Heart left ventricle (tissue), 16 donors: ENCODE measurements at regions not wholly inside any gene's neighbourhood (a gene's known extent, or its start where the extent isn't known, plus 50 kb on each side); places are given as distances from the start of the nearest gene placed in this dataset.

Experiments used
- ATAC-seq, 4 donors: fragments of 200-7000 bp; cut with Tn5 transposase; one replicate each; pipeline ENCODE4 v1.9.1; 2020 to 2022; ENCODE audit warnings: moderate library complexity in 4 of 4, mild to moderate bottlenecking in 3 of 4, moderate number of reproducible peaks in 1 of 4
- DNase-seq, 5 donors: peaks; one replicate each; pipeline ENCODE4 v3.0.0-alpha.2; 2020
- H3K27ac ChIP-seq, 12 donors: fragments of 200-600 bp; sonication (generic) in 4 of 12; one replicate each; pipeline versions ENCODE4 v1.5.0 to v1.8.0; 2016 to 2022; ENCODE audit warnings: mild to moderate bottlenecking in 2 of 12
- H3K27me3 ChIP-seq, 9 donors: fragments of 200-600 bp; sonication (generic) in 2 of 9; one replicate each; pipeline versions ENCODE4 v1.5.1 to v1.8.0; 2016 to 2022; ENCODE audit warnings: mild to moderate bottlenecking in 3 of 9
- H3K36me3 ChIP-seq, 9 donors: fragments of 200-600 bp; sonication (generic) in 2 of 9; one replicate each; pipeline versions ENCODE4 v1.5.0 to v1.8.0; 2018 to 2022; ENCODE audit warnings: mild to moderate bottlenecking in 2 of 9
- H3K4me1 ChIP-seq, 12 donors: fragments of 200-600 bp; sonication (generic) in 4 of 12; one replicate each; pipeline versions ENCODE4 v1.5.0 to v1.8.0; 2016 to 2022; ENCODE audit warnings: mild to moderate bottlenecking in 3 of 12
- H3K4me3 ChIP-seq, 12 donors: fragments of 200-600 bp; sonication (generic) in 4 of 12; one replicate each; pipeline versions ENCODE4 v1.5.0 to v1.8.0; 2017 to 2022; ENCODE audit warnings: mild to moderate bottlenecking in 9 of 12, moderate library complexity in 4 of 12
- H3K9me3 ChIP-seq, 12 donors: fragments of 200-600 bp; sonication (generic) in 4 of 12; one replicate each; pipeline versions ENCODE4 v1.5.0 to v1.8.0; 2016 to 2022; ENCODE audit warnings: mild to moderate bottlenecking in 1 of 12
- CTCF ChIP-seq, 12 donors: fragments of 200-600 bp; sonication (generic) in 4 of 12; IDR thresholded peaks; one replicate each; pipeline versions ENCODE4 v1.5.0 to v1.8.0; 2018 to 2022; ENCODE audit warnings: antibody characterized with exemption in 12 of 12, mild to moderate bottlenecking in 5 of 12
- POLR2A ChIP-seq, 2 donors: fragments of 450-650 bp; IDR thresholded peaks; one replicate each; pipeline ENCODE4 v1.6.1; 2017; ENCODE audit warnings: antibody characterized with exemption in 2 of 2, mild to moderate bottlenecking in 2 of 2, moderate library complexity in 2 of 2
- WGBS, 4 donors: extraction: QIAGEN DNeasy Blood & Tissue Kit in 2 of 4; methylation state at CpG; one replicate each; pipeline versions ENCODE4 v1.1.5 to v1.1.7; 2013 to 2018; 5-methylcytosine and 5-hydroxymethylcytosine counted together
- intact Hi-C, 10 donors: fragments of 100-400 bp; cut with DNase I; formaldehyde crosslinking; loops; one replicate each; pipeline versions ENCODE4 v1.11.1 to v1.14.2; 2022
- donor health status: ischemic (EF 13 %, LVEDD 7.1; RV severe dilation, severe dysfunction).
- donor health status: healthy with polysubstance abuse.
- donor health status: DM: no; HTN: yes; CAD: no.
- donor health status: DM: no; HTN: no; CAD: no.
- donor health status: ischemic (EF 25% LVEDD 6.9; RV normal size, moderate dysfunction).
- donor health status: ischemic (EF 25% LVEDD 5.7; RV mildly dilated, moderate dysfunction).
- donor health status: healthy.
- donor health status: DM: yes; HTN: yes; CAD: no.
- donor health status: ischemic (EF 35%, LVEDD 5.7; RV mildly dilated, moderate dysfunction).
- donor health status: nonischemic (EF 11% LVEDD 7.7; RV severe dilation, severe dysfunction).
- donor health status: DM: yes; HTN: yes; CAD: no.
- donor health status: PGD.
- donor health status: ischemic (EF 29% LVEDD 5.4; RV normal size, mild dysfunction).
- donor health status: nonischemic (EF 23%, LVEDD 6.1; RV moderate dilation, normal function).

- TF ChIP-seq CTCF (IDR thresholded peaks at IDR 0.05) (no peak), POLR2A (IDR thresholded peaks at IDR 0.05) (no peak)
- intact Hi-C loops = no loop called here
- H3K9me3 ChIP-seq = peaks cover 0 to 7% (median 0%) of the 10 kb centered on the region in 12 donors
- no peak overlapping the region for H3K4me3 ChIP-seq
- peaks cover 0 to 5% (median 0%) of the 10 kb centered on the region in 9 donors for H3K27me3 ChIP-seq
- DNase-seq (no peak), ATAC-seq (no peak)
- no peaks in the 10 kb centered on the region for H3K36me3 ChIP-seq
- H3K4me1 ChIP-seq = peaks cover 0 to 8% (median 0%) of the 10 kb centered on the region in 12 donors
- WGBS, 4 donors = 95 to 100% (median 97%) methylated on average over 4 of the region's 4 CpGs
- no peak overlapping the region for H3K27ac ChIP-seq
These were observed 126.5 kb upstream of the ITGA6 start for GRCh38 chr2:172300851-172301250.

- Histone ChIP-seq H3K27ac (no peak overlapping the region), H3K9me3 (peaks cover 0 to 7% (median 0%) of the 10 kb centered on the region in 12 donors), H3K4me1 (peaks cover 0 to 24% (median 11%) of the 10 kb centered on the region in 12 donors), H3K27me3 (peaks cover 0 to 4% (median 0%) of the 10 kb centered on the region in 9 donors), H3K4me3 (no peak overlapping the region), H3K36me3 (no peaks in the 10 kb centered on the region)
- TF ChIP-seq CTCF (IDR thresholded peaks at IDR 0.05) = no peak
- TF ChIP-seq POLR2A (IDR thresholded peaks at IDR 0.05) = no peak
- 33 to 57% (median 50%) methylated on average over 3 of the region's 3 CpGs for WGBS, 4 donors
- intact Hi-C loops = loop anchor here in 1 of 10 donors (5.0 kb wide), 1 partner anchor 53 kb away; no protein-coding TSS in a partner anchor
- no peak for ATAC-seq
- DNase-seq = no peak
These were observed 122.3 kb upstream of the ITGA6 start for GRCh38 chr2:172305066-172305465.

- intact Hi-C loops = loop anchor here in 1 of 10 donors (5.0 kb wide), 1 partner anchor 55 kb away; no protein-coding TSS in a partner anchor
These were observed 119.6 kb upstream of the ITGA6 start for GRCh38 chr2:172307800-172308199.

More at GRCh38 chr2:172307800-172308199, 119.6 kb upstream of the ITGA6 start:
- DNase-seq (peak in 4 of 5 donors; percentile 33 to 63 (median 57)), ATAC-seq (peak; percentile 14 to 55 (median 42))
- H3K9me3 ChIP-seq = no peaks in the 10 kb centered on the region
- H3K4me1 ChIP-seq = peaks cover 0 to 39% (median 12%) of the 10 kb centered on the region in 12 donors
- no peak overlapping the region for H3K4me3 ChIP-seq
- WGBS, 4 donors = 9 to 28% (median 10%) methylated on average over 1 of the region's 1 CpG
- peak overlapping the region in 9 of 12 donors; percentile 18 to 67 (median 56) for H3K27ac ChIP-seq
- no peaks in the 10 kb centered on the region for H3K36me3 ChIP-seq
- no peaks in the 10 kb centered on the region for H3K27me3 ChIP-seq
- no peak for TF ChIP-seq POLR2A (IDR thresholded peaks at IDR 0.05)
- no peak for TF ChIP-seq CTCF (IDR thresholded peaks at IDR 0.05)
